SK-N-SH treated with all-trans-retinoic acid at 6 μM for 48 hours (cell line): ENCODE measurements at regions not wholly inside any gene's neighbourhood (a gene's known extent, or its start where the extent isn't known, plus 50 kb on each side); places are given as distances from the start of the nearest gene placed in this dataset.

Experiments
- ATAC-seq: fragments of 200-7000 bp; cut with Tn5 transposase; 3 replicates; pipeline ENCODE4 v1.9.1; 2020; ENCODE audit warnings: mild to moderate bottlenecking, moderate library complexity
- CREB5 ChIP-seq: fragments of 250-450 bp; sonication (Bioruptor Pico); IDR thresholded peaks from 2 replicates; pipeline ENCODE4 v1.5.1; 2020; ENCODE audit warnings: low read depth, mild to moderate bottlenecking, moderate library complexity
- CSDC2 ChIP-seq: fragments of 250-450 bp; sonication (Bioruptor Pico); IDR thresholded peaks from 2 replicates; pipeline ENCODE4 v1.5.0; 2020; ENCODE audit warnings: mild to moderate bottlenecking, moderate library complexity
- CSRNP3 ChIP-seq: fragments of 250-450 bp; sonication (Bioruptor Pico); IDR thresholded peaks from 2 replicates; pipeline ENCODE4 v1.5.1; 2021; ENCODE audit warnings: mild to moderate bottlenecking, moderate library complexity
- GLIS3 ChIP-seq: fragments of 250-450 bp; sonication (Bioruptor Pico); IDR thresholded peaks from 2 replicates; pipeline ENCODE4 v1.5.0; 2020; ENCODE audit warnings: mild to moderate bottlenecking, moderate library complexity
- ISL1 ChIP-seq: fragments of 250-450 bp; sonication (Bioruptor Pico); IDR thresholded peaks from 2 replicates; pipeline ENCODE4 v2.1.2; 2022; ENCODE audit warnings: mild to moderate bottlenecking, moderate library complexity
- POU6F1 ChIP-seq: fragments of 250-450 bp; sonication (Bioruptor Pico); IDR thresholded peaks from 2 replicates; pipeline ENCODE4 v1.8.0; 2021; ENCODE audit warnings: low read depth, mild to moderate bottlenecking, moderate library complexity, borderline replicate concordance
- PPARA ChIP-seq: fragments of 250-450 bp; sonication (Bioruptor Pico); IDR thresholded peaks from 2 replicates; pipeline ENCODE4 v1.5.0; 2020; ENCODE audit warnings: mild to moderate bottlenecking, borderline replicate concordance
- RARB ChIP-seq: fragments of 250-450 bp; sonication (Bioruptor Pico); IDR thresholded peaks from 2 replicates; pipeline ENCODE4 v1.8.0; 2021; ENCODE audit warnings: mild to moderate bottlenecking, moderate library complexity
- SNAI2 ChIP-seq: fragments of 250-450 bp; sonication (Bioruptor Pico); IDR thresholded peaks from 2 replicates; pipeline ENCODE4 v1.5.0; 2020; ENCODE audit warnings: mild to moderate bottlenecking, moderate library complexity
- TCF4 ChIP-seq: fragments of 250-450 bp; sonication (Bioruptor Pico); IDR thresholded peaks from 2 replicates; pipeline ENCODE4 v1.8.0; 2021; ENCODE audit warnings: mild to moderate bottlenecking, moderate library complexity, borderline replicate concordance
- TOX ChIP-seq: fragments of 250-450 bp; sonication (Bioruptor Pico); IDR thresholded peaks from 2 replicates; pipeline ENCODE4 v1.8.0; 2021; ENCODE audit warnings: mild to moderate bottlenecking, moderate library complexity, borderline replicate concordance
- ZFP3 ChIP-seq: fragments of 250-450 bp; sonication (Bioruptor Pico); IDR thresholded peaks from 2 replicates; pipeline ENCODE4 v1.5.0; 2020; ENCODE audit warnings: mild to moderate bottlenecking, moderate library complexity
- ZNF565 ChIP-seq: fragments of 450-650 bp; formaldehyde crosslinking; conservative IDR thresholded peaks from 2 replicates; pipeline ENCODE4 v1.5.0; 2020; ENCODE audit warnings: low read depth, mild to moderate bottlenecking, moderate library complexity
- ZNF8 ChIP-seq: fragments of 450-650 bp; formaldehyde crosslinking; IDR thresholded peaks from 2 replicates; pipeline ENCODE4 v1.5.0; 2020; ENCODE audit warnings: mild to moderate bottlenecking, moderate library complexity

GRCh38 chr2:166653185-166653813 is 159.2 kb upstream of the SCN7A start (continued):
- TF ChIP-seq POU6F1 (CRISPR knock-in tag) (no peak), TOX (CRISPR knock-in tag) (no peak), CSRNP3 (CRISPR knock-in tag) (no peak), CSDC2 (no peak), ISL1 (CRISPR knock-in tag) (peak; percentile 76), GLIS3 (CRISPR knock-in tag) (no peak), RARB (CRISPR knock-in tag) (no peak), TCF4 (CRISPR knock-in tag) (no peak; the same call in 1 of the 2 replicates), ZFP3 (CRISPR knock-in tag) (no peak)

- TF ChIP-seq PPARA (CRISPR knock-in tag) (no peak), ZNF8 (CRISPR knock-in tag) (no peak), SNAI2 (CRISPR knock-in tag) (no peak), CREB5 (CRISPR knock-in tag) (no peak), ZFP3 (CRISPR knock-in tag) (no peak), TOX (CRISPR knock-in tag) (no peak), ZNF565 (CRISPR knock-in tag) (no peak), CSDC2 (no peak)
- ATAC-seq: no peak
These were observed 157.9 kb upstream of the SCN7A start for GRCh38 chr2:166651991-166652390.

- TF ChIP-seq TCF4 (CRISPR knock-in tag) (peak; percentile 78; the same call in 1 of the 2 replicates), CSRNP3 (CRISPR knock-in tag) (no peak), ISL1 (CRISPR knock-in tag) (peak; percentile 48; the same call in 1 of the 2 replicates)
- ATAC-seq: peak; percentile 85
These were observed 157.1 kb upstream of the SCN7A start for GRCh38 chr2:166651080-166651675.

GRCh38 chr2:166647935-166648334 is 153.9 kb upstream of the SCN7A start:
- ATAC-seq: no peak
- no peak for TF ChIP-seq GLIS3 (CRISPR knock-in tag)
- no peak for TF ChIP-seq TOX (CRISPR knock-in tag)
- TF ChIP-seq CREB5 (CRISPR knock-in tag): no peak
- no peak for TF ChIP-seq SNAI2 (CRISPR knock-in tag)
- TF ChIP-seq TCF4 (CRISPR knock-in tag): no peak
- TF ChIP-seq ZNF565 (CRISPR knock-in tag): no peak
- TF ChIP-seq ZFP3 (CRISPR knock-in tag): no peak
- no peak for TF ChIP-seq CSRNP3 (CRISPR knock-in tag)
